NCI-H1417 (cell line): ENCODE measurements at regions not wholly inside any gene's neighbourhood (a gene's known extent, or its start where the extent isn't known, plus 50 kb on each side); places are given as distances from the start of the nearest gene placed in this dataset.
"Not testable (repeated sequence)": the region's sequence is repeated elsewhere in the genome, so short reads cannot be mapped to it uniquely, and the experiment has no call there.

Experiments used
- DNase-seq, 3 experiments: peaks; one replicate each; lab custom pipeline; 2025; lab: John Stamatoyannopoulos, UW

- no peak for DNase-seq
Observed at GRCh38 chr10:33101392-33101787, 143.4 kb upstream of the ITGB1 start.

- no peak for DNase-seq
Observed at GRCh38 chr10:33100781-33101391, 142.9 kb upstream of the ITGB1 start.

- no peak for DNase-seq
Observed at GRCh38 chr10:33099748-33100147, 141.7 kb upstream of the ITGB1 start.

GRCh38 chr10:33098951-33099663 lies 141.1 kb upstream of the ITGB1 start:
- no peak for DNase-seq

- DNase-seq: no peak
Observed at GRCh38 chr10:33095867-33096815, 138.1 kb upstream of the ITGB1 start.

- no peak for DNase-seq
Observed at GRCh38 chr10:33094263-33095051, 136.4 kb upstream of the ITGB1 start.

GRCh38 chr10:33093362-33093761 lies 135.3 kb upstream of the ITGB1 start:
- no peak for DNase-seq

- DNase-seq: no peak
Observed at GRCh38 chr10:33092596-33092995, 134.6 kb upstream of the ITGB1 start.

- DNase-seq: no peak
Observed at GRCh38 chr10:33091201-33091600, 133.2 kb upstream of the ITGB1 start.

GRCh38 chr10:33088990-33089389 lies 131.0 kb upstream of the ITGB1 start:
- DNase-seq: no peak

GRCh38 chr10:33087922-33088321 lies 129.9 kb upstream of the ITGB1 start:
- DNase-seq: no peak

GRCh38 chr10:33087152-33087551 lies 129.1 kb upstream of the ITGB1 start:
- no peak for DNase-seq

- DNase-seq: no peak
Observed at GRCh38 chr10:33086100-33086499, 128.1 kb upstream of the ITGB1 start.

GRCh38 chr10:33085313-33085833 lies 127.3 kb upstream of the ITGB1 start:
- no peak for DNase-seq

GRCh38 chr10:33084453-33084852 lies 126.4 kb upstream of the ITGB1 start:
- DNase-seq: no peak

- no peak for DNase-seq
Observed at GRCh38 chr10:33082373-33082895, 124.4 kb upstream of the ITGB1 start.

- DNase-seq: not testable (repeated sequence)
Observed at GRCh38 chr10:33080467-33080866, 122.4 kb upstream of the ITGB1 start.

- no peak for DNase-seq
Observed at GRCh38 chr10:33074443-33074842, 116.4 kb upstream of the ITGB1 start.

- no peak for DNase-seq
Observed at GRCh38 chr10:33073641-33074415, 115.8 kb upstream of the ITGB1 start.

GRCh38 chr10:33071857-33072256 lies 113.8 kb upstream of the ITGB1 start:
- no peak for DNase-seq

- DNase-seq: no peak
Observed at GRCh38 chr10:33070101-33070500, 112.1 kb upstream of the ITGB1 start.
